A673 (cell line): ENCODE measurements at regions not wholly inside any gene's neighbourhood (a gene's known extent, or its start where the extent isn't known, plus 50 kb on each side); places are given as distances from the start of the nearest gene placed in this dataset.

ENCODE experiments used
- BruUV-seq: library from RNA; stranded (reverse); fragments of 400-500 nt; replicated peaks from 2 replicates; lab custom pipeline; 2021; lab: Mats Ljungman, UMichigan
- CTCF ChIA-PET: fragments of 300-600 bp; sonication (Branson Sonifier 250); formaldehyde crosslinking; loops from one replicate; lab custom pipeline; 2022; ENCODE audit warnings: antibody characterized with exemption; lab: Charles Lee
- POLR2A ChIA-PET: fragments of 300-600 bp; sonication (Branson Sonifier 250); formaldehyde crosslinking; loops from one replicate; lab custom pipeline; 2022; ENCODE audit warnings: antibody characterized with exemption; ENCODE audit not compliant: low non-redundant PET; lab: Charles Lee
- DNase-seq: peaks from one replicate; pipeline ENCODE4 v3.0.0-alpha.2; 2015; ENCODE audit warnings: low spot score
- H3K27ac ChIP-seq: fragments of 200-600 bp; sonication (generic); 2 replicates; pipeline ENCODE4 v1.5.1; 2016; ENCODE audit warnings: mixed run types, low read depth, mild to moderate bottlenecking, mixed read lengths, antibody characterized with exemption, low read length; ENCODE audit not compliant: poor library complexity, severe bottlenecking
- H3K27me3 ChIP-seq: fragments of 200-600 bp; sonication (generic); replicated peaks from 2 replicates; pipeline ENCODE4 v1.6.1; 2017; ENCODE audit warnings: mixed run types, low read depth, mild to moderate bottlenecking, mixed read lengths, antibody characterized with exemption, low read length; ENCODE audit not compliant: insufficient read depth, poor library complexity
- H3K36me3 ChIP-seq: fragments of 200-600 bp; sonication (generic); 2 replicates; pipeline ENCODE4 v1.6.1; 2016; ENCODE audit warnings: mixed run types, mild to moderate bottlenecking, mixed read lengths, antibody characterized with exemption, low read length; ENCODE audit not compliant: insufficient read depth, poor library complexity, severe bottlenecking
- H3K4me1 ChIP-seq: fragments of 200-600 bp; sonication (generic); 2 replicates; pipeline ENCODE4 v1.6.1; 2017; ENCODE audit warnings: mixed run types, mild to moderate bottlenecking, mixed read lengths, antibody characterized with exemption, low read length; ENCODE audit not compliant: insufficient read depth, poor library complexity, severe bottlenecking
- H3K4me3 ChIP-seq: fragments of 200-600 bp; sonication (generic); 2 replicates; pipeline ENCODE4 v1.5.1; 2016; ENCODE audit warnings: low read depth, mixed run types, mild to moderate bottlenecking, mixed read lengths, low read length; ENCODE audit not compliant: poor library complexity, severe bottlenecking
- H3K9me3 ChIP-seq: fragments of 200-600 bp; sonication (generic); 2 replicates; pipeline ENCODE4 v1.6.1; 2016; ENCODE audit warnings: mixed run types, low read depth, mild to moderate bottlenecking, mixed read lengths, antibody characterized with exemption, low read length; ENCODE audit not compliant: poor library complexity, severe bottlenecking
- EZH2 ChIP-seq: fragments of 200-600 bp; sonication (generic); IDR thresholded peaks from 2 replicates; pipeline ENCODE4 v1.6.1; 2017; ENCODE audit warnings: borderline replicate concordance, low read depth, mild to moderate bottlenecking, mixed read lengths, antibody characterized with exemption, low read length; ENCODE audit not compliant: poor library complexity, severe bottlenecking
- intact Hi-C: fragments of 100-400 bp; cut with micrococcal nuclease; formaldehyde crosslinking; loops from one replicate; pipeline ENCODE4 v1.10.0; 2022; ENCODE audit not compliant: unreplicated experiment
- TF ChIP-seq, protein P1 (sequence below): fragments of 300-800, 200-600 bp; sonication (generic); conservative IDR thresholded peaks from 2 replicates; pipeline ENCODE4 v1.5.1; 2017; ENCODE audit warnings: low read depth, mild to moderate bottlenecking, antibody characterized with exemption, low read length, moderate library complexity, mixed read lengths

GRCh38 chr10:120962756-120963593 is 111.8 kb downstream of the WDR11 start:
- BruUV-seq = no TSS peak

DNA sequence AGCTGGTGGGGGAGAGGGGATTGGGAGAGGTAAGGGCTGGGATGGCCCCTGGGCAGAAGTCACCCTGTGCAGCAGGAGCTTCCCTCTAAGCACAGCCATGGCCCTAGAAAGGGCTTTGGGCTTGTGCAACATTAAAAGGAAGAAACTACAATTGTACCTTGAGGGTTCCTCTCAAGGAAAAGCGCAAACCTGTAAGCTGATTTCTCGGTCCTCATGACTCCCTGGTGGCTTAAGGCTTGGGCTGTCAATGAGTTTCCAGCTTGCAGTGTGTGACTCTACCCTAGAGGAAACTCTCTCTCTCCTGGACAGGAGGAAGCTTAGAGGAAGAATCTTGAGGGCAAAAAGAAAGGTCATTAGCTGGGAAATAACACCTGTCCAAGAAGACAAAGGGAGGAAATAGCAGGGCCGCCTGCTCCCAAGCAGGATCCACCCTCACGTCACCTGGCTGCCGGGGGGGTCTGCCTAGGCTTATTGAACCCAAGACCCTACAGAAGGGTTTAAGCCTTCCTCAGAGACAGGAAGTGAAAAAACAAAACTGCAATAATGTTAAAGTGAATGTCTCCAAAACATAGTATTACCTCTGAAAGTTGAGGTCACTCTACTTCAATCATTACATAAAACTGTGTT is 112.5 kb downstream of the WDR11 start:
- no peak for DNase-seq
- intact Hi-C loops = no loop called here
- TF ChIP-seq EZH2 = no peak
- TF ChIP-seq, protein P1, sequence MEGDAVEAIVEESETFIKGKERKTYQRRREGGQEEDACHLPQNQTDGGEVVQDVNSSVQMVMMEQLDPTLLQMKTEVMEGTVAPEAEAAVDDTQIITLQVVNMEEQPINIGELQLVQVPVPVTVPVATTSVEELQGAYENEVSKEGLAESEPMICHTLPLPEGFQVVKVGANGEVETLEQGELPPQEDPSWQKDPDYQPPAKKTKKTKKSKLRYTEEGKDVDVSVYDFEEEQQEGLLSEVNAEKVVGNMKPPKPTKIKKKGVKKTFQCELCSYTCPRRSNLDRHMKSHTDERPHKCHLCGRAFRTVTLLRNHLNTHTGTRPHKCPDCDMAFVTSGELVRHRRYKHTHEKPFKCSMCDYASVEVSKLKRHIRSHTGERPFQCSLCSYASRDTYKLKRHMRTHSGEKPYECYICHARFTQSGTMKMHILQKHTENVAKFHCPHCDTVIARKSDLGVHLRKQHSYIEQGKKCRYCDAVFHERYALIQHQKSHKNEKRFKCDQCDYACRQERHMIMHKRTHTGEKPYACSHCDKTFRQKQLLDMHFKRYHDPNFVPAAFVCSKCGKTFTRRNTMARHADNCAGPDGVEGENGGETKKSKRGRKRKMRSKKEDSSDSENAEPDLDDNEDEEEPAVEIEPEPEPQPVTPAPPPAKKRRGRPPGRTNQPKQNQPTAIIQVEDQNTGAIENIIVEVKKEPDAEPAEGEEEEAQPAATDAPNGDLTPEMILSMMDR = no peak
- Histone ChIP-seq H3K27me3 (no peaks in the 10 kb centered on the region), H3K27ac (no peak overlapping the region), H3K4me3 (no peak overlapping the region), H3K4me1 (no peaks in the 10 kb centered on the region), H3K9me3 (no peaks in the 10 kb centered on the region), H3K36me3 (no peaks in the 10 kb centered on the region)
- no TSS peak for BruUV-seq
- ChIA-PET CTCF (no interaction called here), POLR2A (no interaction called here)

More at GRCh38 chr10:120962756-120963593, 111.8 kb downstream of the WDR11 start:
- Histone ChIP-seq H3K36me3 (no peaks in the 10 kb centered on the region), H3K27me3 (no peaks in the 10 kb centered on the region), H3K4me1 (no peaks in the 10 kb centered on the region), H3K27ac (no peak overlapping the region), H3K4me3 (no peak overlapping the region), H3K9me3 (no peaks in the 10 kb centered on the region)
- POLR2A ChIA-PET = no interaction called here
- TF ChIP-seq, protein P1 = no peak
- TF ChIP-seq EZH2 = no peak
- intact Hi-C loops = no loop called here
- DNase-seq = no peak
- CTCF ChIA-PET = no interaction called here

- ChIA-PET POLR2A (no interaction called here), CTCF (no interaction called here)
- BruUV-seq = no TSS peak
- no peak for DNase-seq
- Histone ChIP-seq H3K4me3 (no peak overlapping the region), H3K27me3 (peaks cover 2% of the 10 kb centered on the region), H3K9me3 (no peaks in the 10 kb centered on the region), H3K36me3 (no peaks in the 10 kb centered on the region), H3K27ac (no peak overlapping the region), H3K4me1 (no peaks in the 10 kb centered on the region)
- intact Hi-C loops = no loop called here
- no peak for TF ChIP-seq EZH2
- TF ChIP-seq, protein P1 = no peak
These were observed 115.5 kb downstream of the WDR11 start for GRCh38 chr10:120966657-120967045.
